Fibroblast of villous mesenchyme (primary cell): ENCODE measurements at regions not wholly inside any gene's neighbourhood (a gene's known extent, or its start where the extent isn't known, plus 50 kb on each side); places are given as distances from the start of the nearest gene placed in this dataset.

ENCODE experiments used
- DNase-seq: peaks from one replicate; pipeline ENCODE4 v3.0.0-alpha.2; 2010; ENCODE audit warnings: low read depth
- H3K4me3 ChIP-seq: 2 replicates; pipeline ENCODE4 v1.5.1; 2011; ENCODE audit warnings: low read depth, mild to moderate bottlenecking, low read length
- CTCF ChIP-seq: IDR thresholded peaks from 2 replicates; pipeline ENCODE4 v1.5.1; 2012; ENCODE audit warnings: low read depth, mild to moderate bottlenecking, low read length; ENCODE audit not compliant: insufficient read depth

GRCh38 chr3:4019501-4019900 lies 220.3 kb downstream of the LRRN1 start:
- TF ChIP-seq CTCF = no peak
- H3K4me3 ChIP-seq = no peak overlapping the region
- DNase-seq = no peak

GRCh38 chr3:4021162-4021561 lies 221.9 kb downstream of the LRRN1 start:
- no peak overlapping the region for H3K4me3 ChIP-seq
- DNase-seq = no peak
- TF ChIP-seq CTCF = no peak

- no peak overlapping the region for H3K4me3 ChIP-seq
- DNase-seq = no peak
- no peak for TF ChIP-seq CTCF
Measured at GRCh38 chr3:4029135-4029534, 229.9 kb downstream of the LRRN1 start.

- no peak overlapping the region for H3K4me3 ChIP-seq
- no peak for DNase-seq
- TF ChIP-seq CTCF = no peak
Measured at GRCh38 chr3:4030624-4031023, 231.4 kb downstream of the LRRN1 start.

GRCh38 chr3:4033296-4033695 lies 234.1 kb downstream of the LRRN1 start:
- no peak for DNase-seq
- H3K4me3 ChIP-seq = no peak overlapping the region
- TF ChIP-seq CTCF = no peak

GRCh38 chr3:4036046-4036445 lies 236.8 kb downstream of the LRRN1 start:
- TF ChIP-seq CTCF = no peak
- no peak overlapping the region for H3K4me3 ChIP-seq
- DNase-seq = no peak

GRCh38 chr3:4038351-4038750 lies 239.1 kb downstream of the LRRN1 start:
- TF ChIP-seq CTCF = no peak
- no peak for DNase-seq
- no peak overlapping the region for H3K4me3 ChIP-seq
